ENCODE measurements at regions not wholly inside any gene's neighbourhood (a gene's known extent, or its start where the extent isn't known, plus 50 kb on each side); places are given as distances from the start of the nearest gene placed in this dataset.

GRCh38 chr4:33193109-33193508 lies 2472.9 kb downstream of the PCDH7 start:
- TF ChIP-seq CTCF (IDR thresholded peaks at IDR 0.05; ENCODE audit: poor library complexity), result no peak
- TF ChIP-seq EZH2phosphoT487 (IDR thresholded peaks at IDR 0.05; ENCODE audit: low read depth, severe bottlenecking, unreplicated experiment), result no peak
- no peak for TF ChIP-seq EZH2 (IDR thresholded peaks at IDR 0.05; ENCODE audit: borderline replicate concordance)
